ENCODE measurements at regions not wholly inside any gene's neighbourhood (a gene's known extent, or its start where the extent isn't known, plus 50 kb on each side); places are given as distances from the start of the nearest gene placed in this dataset.

- intact Hi-C loops (cut with DNase I) = no loop called here
- no peak overlapping the region for H3K27ac ChIP-seq (replicated peaks in 1 of 4)
Measured at GRCh38 chr4:85423431-85423830, 51.5 kb upstream of the ARHGAP24 start.

More at GRCh38 chr4:85423431-85423830, 51.5 kb upstream of the ARHGAP24 start:
- TF ChIP-seq EP300 (IDR thresholded peaks at IDR 0.05) = no peak
- TF ChIP-seq POLR2AphosphoS5 (IDR thresholded peaks at IDR 0.05) = no peak
- no peak for TF ChIP-seq POLR2A (IDR thresholded peaks at IDR 0.05; ENCODE audit: low read depth)
- TF ChIP-seq CTCF (IDR thresholded peaks at IDR 0.05) = no peak
- no peak for DNase-seq (ENCODE audit: extremely low spot score)
- H3K27me3 ChIP-seq = no peaks in the 10 kb centered on the region
- H3K4me1 ChIP-seq = peaks cover 0 to 7% (median 0%) of the 10 kb centered on the region in 4 donors
- H3K36me3 ChIP-seq = no peaks in the 10 kb centered on the region
- no peak overlapping the region for H3K4me3 ChIP-seq
- WGBS = 93% methylated on average over 2 of the region's 2 CpGs
- H3K9me3 ChIP-seq = no peaks in the 10 kb centered on the region

All from esophagus muscularis mucosa (tissue), 4 donors.